NCI-H1105 treated with DMSO at 0.1 percent for 48 hours (cell line): ENCODE measurements at regions not wholly inside any gene's neighbourhood (a gene's known extent, or its start where the extent isn't known, plus 50 kb on each side); places are given as distances from the start of the nearest gene placed in this dataset.
A peak's percentile ranks its signal among the peaks of the same experiment; 100 is the strongest.
"Not testable (repeated sequence)": the region's sequence is repeated elsewhere in the genome, so short reads cannot be mapped to it uniquely, and the experiment has no call there.

Experiments used
- DNase-seq: peaks from one replicate; lab custom pipeline; 2025; lab: John Stamatoyannopoulos, UW

GRCh38 chr5:2169430-2169808, 286.7 kb upstream of the IRX4 start:
- no peak for DNase-seq

DNA sequence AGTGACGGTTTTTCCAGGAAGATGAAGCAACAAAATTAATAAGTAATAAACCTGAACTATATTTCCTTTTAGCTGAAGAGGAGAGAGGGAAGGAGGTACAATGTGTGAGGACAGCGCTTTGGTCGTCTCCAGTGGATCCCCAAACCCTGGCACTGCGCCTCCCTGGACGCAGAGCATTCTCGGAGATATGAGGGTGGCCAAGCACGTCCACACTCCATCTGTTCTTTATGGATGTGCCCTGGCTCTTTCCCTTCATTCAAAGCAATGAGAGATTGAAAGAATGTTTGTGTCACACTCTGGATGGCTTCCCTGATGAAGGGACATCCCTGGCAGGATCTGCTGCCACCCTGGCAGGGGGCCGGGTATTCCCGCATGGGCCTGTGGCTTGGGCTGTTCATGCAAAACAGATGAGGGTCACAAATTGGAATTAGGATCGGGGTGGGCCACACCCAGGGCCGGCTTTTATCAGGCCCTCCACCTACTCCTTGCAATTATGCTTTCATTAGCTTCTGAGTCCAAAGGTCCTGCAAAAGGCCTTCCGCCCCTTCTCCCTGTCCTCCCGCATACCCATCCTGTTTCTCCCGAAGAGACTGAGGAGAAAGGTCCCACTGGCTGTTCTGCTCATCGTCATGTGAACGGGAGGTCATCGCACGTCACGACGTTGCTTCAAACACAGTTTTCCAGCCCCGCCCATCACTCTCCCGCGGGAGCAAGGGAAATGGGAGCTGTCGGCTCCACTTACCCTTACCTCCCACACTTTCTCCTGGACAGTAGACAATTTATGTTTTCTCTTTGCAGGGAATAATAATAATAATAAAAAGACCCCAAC, 286.1 kb upstream of the IRX4 start:
- no peak for DNase-seq

DNA sequence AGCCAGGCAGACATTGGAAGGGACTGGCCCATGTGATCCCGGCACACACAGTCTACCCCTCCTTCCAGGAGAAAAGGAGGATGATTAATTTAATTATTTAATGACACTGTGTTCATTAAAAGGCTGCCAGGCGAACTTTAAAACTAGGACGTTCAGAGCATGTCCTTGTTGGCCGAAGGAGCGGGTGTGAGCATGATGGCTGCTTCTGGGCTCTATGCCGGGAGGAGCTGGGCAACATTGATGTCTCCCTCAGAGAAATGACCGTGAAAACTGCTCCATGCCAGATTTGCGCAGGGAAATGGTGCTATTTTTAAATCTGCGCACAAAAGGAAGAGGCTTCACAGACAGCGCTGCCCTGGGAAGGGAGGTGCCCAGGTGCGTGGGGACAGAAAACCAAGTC, 284.9 kb upstream of the IRX4 start:
- DNase-seq = no peak

DNA sequence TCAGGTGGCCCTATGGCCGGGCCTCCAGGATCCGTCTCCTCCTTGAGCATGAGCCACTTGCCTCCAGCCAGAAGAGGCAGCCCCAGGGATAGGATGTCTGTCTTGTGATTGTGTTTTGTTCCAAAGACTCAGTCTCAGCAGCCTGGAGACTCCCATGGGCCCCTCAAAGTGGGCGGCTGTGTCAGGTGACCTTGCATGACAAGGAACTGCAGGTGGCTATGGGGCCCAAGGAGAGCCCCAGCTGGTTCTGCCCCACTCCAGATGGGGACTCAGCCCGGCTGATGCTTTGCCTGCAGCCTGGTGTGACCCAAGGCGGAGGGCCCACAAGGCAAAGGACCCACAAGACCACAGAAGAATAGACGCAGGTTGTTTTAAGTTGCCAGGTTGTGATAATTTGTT, 284.3 kb upstream of the IRX4 start:
- no peak for DNase-seq

DNA sequence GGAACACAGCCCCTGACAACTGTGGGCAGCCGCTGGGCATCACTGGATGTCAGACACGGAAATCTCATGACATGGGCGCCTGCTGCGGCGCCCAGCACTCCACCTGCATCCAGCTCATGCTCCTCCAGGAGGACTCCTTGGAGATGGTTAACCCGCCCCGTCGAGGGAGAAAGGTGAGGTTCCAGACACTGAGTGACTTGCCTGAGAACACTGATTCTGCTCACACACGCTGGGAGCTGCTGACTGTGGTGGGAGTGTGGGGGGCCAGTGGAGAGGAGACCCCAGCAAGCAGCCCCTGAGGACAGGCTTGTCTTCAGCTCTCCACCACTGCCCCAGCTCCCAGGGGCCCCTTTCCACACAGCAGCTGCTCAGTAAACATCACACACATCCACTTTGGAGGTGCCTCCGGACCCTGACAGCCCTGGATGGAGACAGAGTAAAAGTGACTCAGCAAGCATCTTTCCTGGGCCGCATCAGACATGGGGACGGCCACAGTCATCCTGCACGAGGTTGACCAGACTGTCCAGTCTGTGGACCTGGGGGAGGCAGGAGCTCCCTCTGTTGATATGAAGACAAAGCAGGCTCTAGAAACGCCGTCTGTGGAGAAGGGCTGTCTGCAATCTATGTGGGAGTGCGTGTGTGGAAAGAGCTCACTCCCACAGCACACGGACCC, 283.7 kb upstream of the IRX4 start:
- DNase-seq = no peak

- no peak for DNase-seq
Measured at GRCh38 chr5:2165615-2166305, 283.0 kb upstream of the IRX4 start.

GRCh38 chr5:2165203-2165602, 282.5 kb upstream of the IRX4 start:
- no peak for DNase-seq

DNA sequence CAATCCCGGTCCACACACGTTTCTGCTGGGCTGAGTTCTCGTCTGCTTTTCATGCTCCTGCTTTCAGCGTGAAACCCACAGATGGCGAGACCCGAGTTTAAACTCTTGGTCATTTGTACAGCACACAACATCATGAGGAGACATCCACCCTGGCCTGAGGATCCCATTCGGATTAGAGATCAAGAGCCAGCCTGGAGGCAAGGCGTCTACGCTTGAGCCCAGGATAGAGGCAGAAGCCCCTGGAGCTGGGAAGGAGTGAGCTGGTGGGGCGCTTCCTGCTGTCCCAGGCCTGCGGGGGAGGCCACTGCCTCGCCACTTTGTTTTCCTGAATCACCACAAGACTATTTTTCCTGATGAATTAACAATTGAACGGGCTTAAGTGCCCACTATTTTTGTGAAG, 281.9 kb upstream of the IRX4 start:
- no peak for DNase-seq

DNA sequence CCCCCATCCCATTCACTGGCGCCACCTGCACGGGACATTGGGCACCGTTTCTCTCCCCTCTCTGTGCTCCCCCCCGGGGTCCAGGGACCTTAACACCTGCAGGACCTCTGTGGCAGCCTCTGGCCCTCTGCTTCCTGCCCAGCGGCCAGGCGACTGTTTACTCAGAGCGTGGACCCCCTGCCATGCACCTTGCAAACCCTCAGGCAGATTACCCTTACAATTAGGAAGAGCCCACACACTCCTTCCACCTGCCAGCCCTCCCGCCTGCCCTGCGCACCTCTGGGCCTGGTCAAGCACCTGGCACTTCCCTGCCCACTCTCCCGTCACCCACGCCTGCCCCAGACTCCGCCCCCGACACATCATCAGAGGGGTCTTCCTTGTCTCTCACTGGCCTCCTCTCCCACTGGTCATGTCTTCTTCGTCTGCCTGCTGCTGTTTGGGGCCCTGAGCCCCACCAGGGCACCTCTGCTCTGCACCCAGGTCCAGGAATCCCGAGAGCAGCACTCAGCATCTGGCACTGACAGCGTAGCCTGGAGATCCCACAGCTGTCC, 281.3 kb upstream of the IRX4 start:
- no peak for DNase-seq

- no peak for DNase-seq
Measured at GRCh38 chr5:2163060-2163856, 280.5 kb upstream of the IRX4 start.

GRCh38 chr5:2160811-2161210, 278.1 kb upstream of the IRX4 start:
- DNase-seq = no peak

DNA sequence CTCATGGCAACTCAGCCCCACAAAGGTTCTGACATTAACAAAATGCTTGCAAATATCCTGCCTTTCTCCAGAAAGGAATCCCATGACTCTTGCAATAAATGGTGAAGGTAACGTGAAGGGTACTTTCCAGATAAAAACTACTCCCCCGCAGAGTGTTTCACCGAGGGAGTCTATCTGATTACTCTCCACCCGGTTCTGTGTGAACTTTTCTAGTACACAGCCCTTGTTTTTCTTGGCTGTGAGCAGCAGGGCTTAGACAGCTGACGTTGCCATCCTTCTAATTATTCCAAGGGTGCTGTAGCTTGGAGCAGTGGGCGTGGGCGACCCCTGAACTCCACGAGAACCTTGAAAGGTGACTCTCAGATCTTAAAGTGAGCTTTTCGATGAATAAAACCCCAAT, 276.0 kb upstream of the IRX4 start:
- no peak for DNase-seq

GRCh38 chr5:2158109-2158508, 275.4 kb upstream of the IRX4 start:
- DNase-seq = no peak

DNA sequence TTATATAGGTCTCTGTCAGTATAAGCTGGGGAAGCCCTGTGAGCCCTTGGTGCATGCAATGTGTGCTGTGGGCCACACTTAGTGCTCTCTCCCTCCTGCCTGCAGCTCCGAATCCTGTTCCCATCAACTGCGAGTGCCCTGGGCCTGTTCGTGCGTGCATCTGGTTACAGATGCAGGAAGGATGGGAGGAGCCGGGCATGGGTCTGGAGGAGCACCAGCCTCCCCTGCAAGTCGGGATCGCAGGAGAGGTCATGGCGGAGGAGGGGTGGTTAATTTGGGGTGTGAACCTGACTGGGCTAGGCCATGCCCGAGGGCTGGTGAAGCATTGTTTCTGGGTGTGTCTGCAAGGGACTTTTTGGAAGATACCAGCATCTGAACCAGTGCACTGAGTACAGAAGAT, 274.6 kb upstream of the IRX4 start:
- no peak for DNase-seq

- DNase-seq = no peak
Measured at GRCh38 chr5:2156358-2157059, 273.8 kb upstream of the IRX4 start.

GRCh38 chr5:2155556-2155955, 272.8 kb upstream of the IRX4 start:
- DNase-seq = no peak

DNA sequence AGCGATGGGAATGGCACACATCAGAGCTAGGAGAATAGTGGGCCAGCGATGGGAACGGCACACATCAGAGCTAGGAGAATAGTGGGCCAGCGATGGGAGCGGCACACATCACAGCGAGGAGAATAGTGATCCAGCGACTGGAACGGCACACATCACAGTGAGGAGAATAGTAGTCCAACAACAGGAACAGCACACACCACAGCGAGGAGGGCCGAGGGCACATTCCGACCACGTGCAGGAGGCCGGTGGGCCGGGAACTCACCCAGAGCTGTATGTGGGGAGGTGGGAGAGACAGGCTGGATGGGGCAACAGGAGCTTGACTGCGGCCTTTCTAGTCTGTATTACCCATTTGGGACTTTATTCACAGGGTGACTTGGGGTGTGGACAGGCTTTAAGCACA, 271.1 kb upstream of the IRX4 start:
- DNase-seq = no peak

GRCh38 chr5:2153350-2153749, 270.6 kb upstream of the IRX4 start:
- DNase-seq = no peak

- not testable (repeated sequence) for DNase-seq
Measured at GRCh38 chr5:2151301-2151888, 268.7 kb upstream of the IRX4 start.

- peak; percentile 58 for DNase-seq
Measured at GRCh38 chr5:2149195-2149539, 266.4 kb upstream of the IRX4 start.
